Activated naive CD8-positive, alpha-beta T cell treated with anti-CD3 and anti-CD28 coated beads, Interleukin-2, amount 10 ng/mL, durations not matched to agents 7 days and 5 days (primary cell): ENCODE measurements at regions not wholly inside any gene's neighbourhood (a gene's known extent, or its start where the extent isn't known, plus 50 kb on each side); places are given as distances from the start of the nearest gene placed in this dataset.
"Not testable (repeated sequence)": the region's sequence is repeated elsewhere in the genome, so short reads cannot be mapped to it uniquely, and the experiment has no call there.

ENCODE experiments used
- ATAC-seq: fragments of 150-1000 bp; cut with Tn5 transposase; one replicate; pipeline ENCODE4 v1.10.0; 2021; ENCODE audit warnings: low read depth, moderate library complexity
- POLR2A ChIA-PET: fragments of 350-600 bp; sonication (Branson Sonifier 250); formaldehyde crosslinking; loops from one replicate; lab custom pipeline; 2021; ENCODE audit warnings: antibody characterized with exemption; lab: Charles Lee
- DNase-seq: peaks from one replicate; pipeline ENCODE4 v3.0.0; 2021
- H3K27ac Mint-ChIP-seq: one replicate; pipeline ENCODE4 v1.8.0; 2022; ENCODE audit warnings: mild to moderate bottlenecking, mixed read lengths
- H3K27me3 Mint-ChIP-seq: one replicate; pipeline ENCODE4 v1.8.0; 2022; ENCODE audit warnings: mild to moderate bottlenecking, moderate library complexity, mixed read lengths
- H3K36me3 Mint-ChIP-seq: one replicate; pipeline ENCODE4 v1.8.0; 2021; ENCODE audit warnings: mild to moderate bottlenecking, mixed read lengths
- H3K4me1 Mint-ChIP-seq: one replicate; pipeline ENCODE4 v1.8.0; 2021; ENCODE audit warnings: mixed read lengths
- H3K4me3 Mint-ChIP-seq: one replicate; pipeline ENCODE4 v1.8.0; 2022; ENCODE audit warnings: mild to moderate bottlenecking, moderate library complexity, mixed read lengths
- H3K9me3 Mint-ChIP-seq: one replicate; pipeline ENCODE4 v1.8.0; 2021; ENCODE audit warnings: mixed read lengths

DNA sequence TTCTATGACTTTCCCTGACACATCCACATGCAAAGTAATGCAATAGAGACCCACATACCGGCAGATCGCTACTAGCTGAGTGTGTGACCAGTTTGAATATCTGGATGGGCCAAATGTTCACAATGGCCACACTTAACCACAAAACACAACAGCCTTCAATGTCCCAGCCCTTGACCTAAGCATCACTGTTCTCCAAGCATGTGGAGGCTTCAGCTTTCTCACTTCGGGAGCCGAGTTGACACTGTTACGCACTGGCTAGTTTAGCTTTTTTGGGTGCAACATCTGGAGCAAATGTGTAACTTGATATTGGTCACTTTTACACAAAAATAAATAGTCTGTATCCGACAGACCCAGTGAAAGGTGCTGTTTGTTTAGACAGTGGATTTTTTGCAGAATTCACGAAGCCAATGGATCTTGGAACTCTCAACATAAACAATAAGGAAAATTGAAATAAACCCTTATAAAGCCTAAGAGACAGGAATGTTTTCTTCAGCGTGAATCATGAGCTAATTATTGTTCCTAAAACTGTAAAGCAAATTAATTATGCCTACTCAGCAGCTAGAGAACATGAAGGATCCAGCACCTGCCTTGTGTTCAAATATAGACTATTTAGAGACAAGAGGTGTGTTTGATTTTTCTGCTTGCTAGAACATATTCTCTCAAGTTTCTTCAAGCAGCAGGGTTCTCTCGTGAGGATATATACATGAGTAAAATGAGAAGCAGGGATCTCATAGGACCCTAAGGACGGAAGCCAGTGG lies 117.6 kb upstream of the JCAD start:
- no peaks in the 10 kb centered on the region for H3K4me1 Mint-ChIP-seq
- no peak overlapping the region for H3K27ac Mint-ChIP-seq
- POLR2A ChIA-PET, result no interaction called here
- no peaks in the 10 kb centered on the region for H3K9me3 Mint-ChIP-seq
- H3K27me3 Mint-ChIP-seq, result peaks cover 28% of the 10 kb centered on the region
- ATAC-seq (no peak), DNase-seq (no peak)
- no peak overlapping the region for H3K4me3 Mint-ChIP-seq
- H3K36me3 Mint-ChIP-seq, result no peaks in the 10 kb centered on the region

DNA sequence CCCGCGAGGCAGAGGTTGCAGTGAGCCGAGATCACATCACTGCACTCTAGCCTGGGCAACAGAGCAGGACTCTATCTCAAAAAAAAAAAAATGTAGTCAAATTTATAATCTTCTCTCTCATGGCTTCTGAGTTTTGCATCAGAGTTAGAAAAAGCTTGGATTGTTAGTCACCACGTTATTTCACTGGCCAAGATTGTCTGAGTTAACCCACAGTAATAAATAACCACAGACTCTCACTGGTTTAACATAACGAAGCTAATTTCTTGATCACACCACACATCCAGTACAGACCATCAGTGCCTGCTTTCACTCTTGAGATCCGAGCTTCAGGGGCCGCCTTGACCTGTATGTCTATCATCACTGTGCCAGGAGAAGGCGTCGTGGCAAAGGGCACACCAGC lies 116.8 kb upstream of the JCAD start:
- peaks cover under 1% of the 10 kb centered on the region for H3K4me1 Mint-ChIP-seq
- H3K36me3 Mint-ChIP-seq, result no peaks in the 10 kb centered on the region
- POLR2A ChIA-PET, result no interaction called here
- DNase-seq (no peak), ATAC-seq (no peak)
- no peaks in the 10 kb centered on the region for H3K9me3 Mint-ChIP-seq
- H3K4me3 Mint-ChIP-seq, result no peak overlapping the region
- no peak overlapping the region for H3K27ac Mint-ChIP-seq
- H3K27me3 Mint-ChIP-seq, result peaks cover 33% of the 10 kb centered on the region

DNA sequence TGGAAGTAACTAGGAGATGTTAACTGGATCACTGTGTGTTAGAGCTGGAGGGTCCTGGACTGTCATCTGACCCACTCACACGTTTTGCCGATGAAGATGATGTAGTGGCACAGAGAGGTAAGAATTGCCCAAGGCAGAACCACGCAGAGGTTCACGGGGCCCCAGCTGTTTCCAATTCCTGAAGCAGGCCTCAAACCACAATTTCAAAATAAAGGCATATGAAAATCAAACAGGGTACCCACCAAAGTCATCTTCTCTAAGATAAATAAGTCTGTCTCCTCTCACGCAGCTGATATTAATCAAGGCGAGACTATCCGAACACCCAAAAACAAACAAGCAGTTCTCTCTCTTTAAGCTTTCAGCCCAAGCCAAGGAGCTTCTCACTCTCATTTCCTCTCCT lies 113.3 kb upstream of the JCAD start:
- no peak overlapping the region for H3K4me3 Mint-ChIP-seq
- peaks cover 24% of the 10 kb centered on the region for H3K27me3 Mint-ChIP-seq
- H3K4me1 Mint-ChIP-seq, result peaks cover 2% of the 10 kb centered on the region
- no peak for ATAC-seq
- H3K36me3 Mint-ChIP-seq, result no peaks in the 10 kb centered on the region
- no peak for DNase-seq
- no peaks in the 10 kb centered on the region for H3K9me3 Mint-ChIP-seq
- H3K27ac Mint-ChIP-seq, result no peak overlapping the region
- POLR2A ChIA-PET, result no interaction called here

DNA sequence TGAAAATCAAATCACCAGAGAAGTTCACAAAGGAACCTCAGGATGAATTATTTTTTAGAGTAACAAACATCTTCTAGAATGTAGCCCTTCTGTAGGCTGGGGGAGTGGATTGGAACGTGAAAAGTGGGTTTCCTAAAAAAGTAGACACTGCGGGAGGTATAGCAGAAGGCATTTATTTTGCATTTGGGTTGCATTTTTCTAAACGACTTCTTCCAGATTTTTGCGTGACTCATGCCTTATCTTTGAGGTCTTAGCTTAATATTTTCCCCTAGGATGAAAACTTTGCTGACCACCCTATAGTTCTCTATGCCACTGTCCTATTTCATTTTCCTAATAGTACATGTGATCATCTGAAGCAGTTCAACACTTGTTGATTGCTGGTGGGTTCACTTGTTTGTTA lies 112.7 kb upstream of the JCAD start:
- ATAC-seq (no peak), DNase-seq (no peak)
- Mint-ChIP-seq H3K4me1 (peaks cover 2% of the 10 kb centered on the region), H3K36me3 (no peaks in the 10 kb centered on the region), H3K9me3 (no peaks in the 10 kb centered on the region), H3K27me3 (peaks cover 22% of the 10 kb centered on the region), H3K4me3 (no peak overlapping the region), H3K27ac (no peak overlapping the region)
- POLR2A ChIA-PET, result no interaction called here

DNA sequence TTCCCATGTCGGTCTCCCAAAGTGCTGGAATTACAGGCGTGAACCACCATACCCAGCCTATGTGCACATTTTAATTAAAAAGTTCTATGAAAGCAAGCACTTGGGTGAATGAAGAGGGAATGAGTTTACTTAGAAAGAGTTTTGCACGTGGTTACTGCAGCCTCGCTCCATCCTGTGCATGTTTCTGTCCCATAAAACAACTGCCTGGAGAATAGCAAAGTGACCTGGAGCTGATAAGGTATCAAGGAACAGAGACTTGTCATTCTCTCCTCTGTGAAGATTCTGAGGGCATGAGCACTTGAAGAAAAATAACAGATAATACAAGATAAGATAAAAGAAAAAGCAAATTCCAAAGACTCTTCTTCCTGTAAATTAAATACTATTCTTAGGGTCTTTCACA lies 112.2 kb upstream of the JCAD start:
- Mint-ChIP-seq H3K27me3 (peaks cover 22% of the 10 kb centered on the region), H3K4me3 (no peak overlapping the region), H3K27ac (no peak overlapping the region), H3K36me3 (no peaks in the 10 kb centered on the region), H3K9me3 (no peaks in the 10 kb centered on the region), H3K4me1 (peaks cover 2% of the 10 kb centered on the region)
- DNase-seq, result no peak
- ATAC-seq, result no peak
- POLR2A ChIA-PET, result no interaction called here

DNA sequence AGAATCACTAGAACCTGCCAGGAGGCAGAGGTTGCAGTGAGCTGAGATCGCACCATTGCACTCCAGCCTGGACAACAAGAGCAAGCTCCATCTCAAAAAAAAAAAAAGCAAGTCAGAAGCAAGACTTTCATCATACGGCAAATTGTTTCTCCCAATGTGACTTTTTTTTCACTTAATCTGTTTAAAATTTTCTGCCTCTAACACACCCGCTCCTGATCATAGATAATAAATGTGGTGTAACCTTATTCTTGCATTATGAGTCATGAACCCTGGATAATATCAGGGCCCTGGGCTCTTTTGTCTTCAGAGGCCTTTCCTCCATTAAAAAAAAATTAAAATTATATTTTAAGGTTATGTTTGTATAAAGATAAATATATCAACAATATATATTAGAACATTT lies 111.4 kb upstream of the JCAD start:
- no peaks in the 10 kb centered on the region for H3K36me3 Mint-ChIP-seq
- POLR2A ChIA-PET, result no interaction called here
- no peaks in the 10 kb centered on the region for H3K9me3 Mint-ChIP-seq
- ATAC-seq (no peak), DNase-seq (no peak)
- peaks cover 2% of the 10 kb centered on the region for H3K4me1 Mint-ChIP-seq
- no peak overlapping the region for H3K4me3 Mint-ChIP-seq
- H3K27me3 Mint-ChIP-seq, result peaks cover 27% of the 10 kb centered on the region
- H3K27ac Mint-ChIP-seq, result no peak overlapping the region

DNA sequence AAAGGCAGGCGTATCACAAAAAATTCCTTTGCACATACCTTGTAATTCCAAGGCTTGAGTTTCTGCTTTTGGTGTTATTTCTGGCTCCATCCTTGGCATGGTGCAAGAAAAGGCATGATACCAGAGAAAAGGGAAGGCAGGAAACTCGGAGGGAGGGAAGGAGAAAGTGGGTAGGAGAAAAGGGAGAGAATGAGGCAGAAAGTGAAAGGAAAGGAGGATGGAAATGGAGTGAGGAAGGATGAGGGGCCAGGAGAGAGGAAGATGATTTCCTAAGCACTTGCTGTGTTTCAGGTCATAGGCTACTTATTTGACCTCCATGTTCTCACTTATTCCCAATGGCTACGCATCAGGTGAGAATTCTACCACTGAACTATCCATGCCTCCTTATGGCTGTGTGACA lies 110.8 kb upstream of the JCAD start:
- POLR2A ChIA-PET, result no interaction called here
- Mint-ChIP-seq H3K27ac (no peak overlapping the region), H3K4me1 (peaks cover 2% of the 10 kb centered on the region), H3K36me3 (no peaks in the 10 kb centered on the region), H3K27me3 (peaks cover 30% of the 10 kb centered on the region), H3K4me3 (no peak overlapping the region), H3K9me3 (no peaks in the 10 kb centered on the region)
- DNase-seq (no peak), ATAC-seq (no peak)

DNA sequence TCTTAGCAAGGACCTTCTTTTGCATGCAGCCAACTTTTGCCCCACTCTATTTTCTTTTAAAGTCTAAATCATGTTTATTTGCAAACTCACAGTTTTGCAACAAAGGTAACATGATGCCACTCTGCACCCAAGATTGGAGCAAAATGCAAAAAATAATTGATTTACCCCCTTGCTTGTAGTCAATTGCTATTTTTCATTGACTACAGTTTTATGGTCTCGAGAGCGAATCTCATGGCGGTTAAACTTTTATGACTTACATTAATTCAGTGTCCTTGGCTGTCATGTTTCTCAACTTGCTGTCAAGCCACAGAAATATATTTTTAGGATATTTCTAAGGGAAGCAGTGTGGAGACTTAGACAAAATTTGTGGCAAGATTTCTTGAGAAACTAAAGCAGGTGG lies 110.0 kb upstream of the JCAD start:
- DNase-seq (no peak), ATAC-seq (no peak)
- Mint-ChIP-seq H3K4me3 (no peak overlapping the region), H3K27ac (no peak overlapping the region), H3K4me1 (peaks cover 2% of the 10 kb centered on the region), H3K36me3 (no peaks in the 10 kb centered on the region), H3K27me3 (peaks cover 32% of the 10 kb centered on the region), H3K9me3 (no peaks in the 10 kb centered on the region)
- POLR2A ChIA-PET, result no interaction called here

DNA sequence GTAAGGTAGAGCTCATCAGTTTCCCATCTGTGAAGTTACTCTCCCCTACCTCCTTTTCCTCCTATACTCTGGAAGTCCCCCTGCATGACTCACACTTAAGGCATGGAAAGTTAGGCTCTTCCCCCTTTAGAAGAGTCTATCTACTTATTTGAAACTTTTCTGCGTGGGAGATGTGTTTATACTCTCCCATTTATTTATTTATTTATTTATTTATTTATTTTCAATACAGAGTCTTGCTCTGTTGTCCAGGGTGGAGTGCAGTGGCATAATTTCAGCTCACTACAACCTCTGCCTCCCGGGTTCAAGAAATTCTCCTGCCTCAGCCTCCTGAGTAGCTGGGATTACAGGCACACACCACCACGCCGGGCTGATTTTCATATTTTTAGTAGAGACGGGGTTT lies 107.5 kb upstream of the JCAD start:
- no peak for ATAC-seq
- no peaks in the 10 kb centered on the region for H3K36me3 Mint-ChIP-seq
- H3K27me3 Mint-ChIP-seq, result peaks cover 36% of the 10 kb centered on the region
- no peaks in the 10 kb centered on the region for H3K9me3 Mint-ChIP-seq
- POLR2A ChIA-PET, result no interaction called here
- H3K27ac Mint-ChIP-seq, result no peak overlapping the region
- DNase-seq, result no peak
- no peak overlapping the region for H3K4me3 Mint-ChIP-seq
- peaks cover 8% of the 10 kb centered on the region for H3K4me1 Mint-ChIP-seq

DNA sequence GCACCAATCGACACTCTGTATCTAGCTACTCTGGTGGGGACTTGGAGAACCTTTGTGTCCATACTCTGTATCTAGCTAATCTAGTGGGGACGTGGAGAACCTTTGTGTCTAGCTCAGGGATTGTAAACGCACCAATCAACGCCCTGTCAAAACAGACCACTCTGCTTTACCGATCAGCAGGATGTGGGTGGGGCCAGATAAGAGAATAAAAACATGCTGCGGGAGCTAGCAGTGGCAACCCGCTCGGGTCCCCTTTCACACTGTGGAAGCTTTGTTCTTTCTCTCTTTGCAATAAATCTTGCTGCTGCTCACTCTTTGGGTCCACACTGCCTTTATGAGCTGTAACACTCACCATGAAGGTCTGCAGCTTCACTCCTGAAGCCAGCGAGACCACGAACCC lies 104.0 kb upstream of the JCAD start:
- H3K36me3 Mint-ChIP-seq, H3K27ac Mint-ChIP-seq, H3K9me3 Mint-ChIP-seq, DNase-seq, H3K4me1 Mint-ChIP-seq, POLR2A ChIA-PET, ATAC-seq: not testable (repeated sequence)
- peak overlapping the region; percentile 76 for H3K4me3 Mint-ChIP-seq
- H3K27me3 Mint-ChIP-seq, result peaks cover 40% of the 10 kb centered on the region

DNA sequence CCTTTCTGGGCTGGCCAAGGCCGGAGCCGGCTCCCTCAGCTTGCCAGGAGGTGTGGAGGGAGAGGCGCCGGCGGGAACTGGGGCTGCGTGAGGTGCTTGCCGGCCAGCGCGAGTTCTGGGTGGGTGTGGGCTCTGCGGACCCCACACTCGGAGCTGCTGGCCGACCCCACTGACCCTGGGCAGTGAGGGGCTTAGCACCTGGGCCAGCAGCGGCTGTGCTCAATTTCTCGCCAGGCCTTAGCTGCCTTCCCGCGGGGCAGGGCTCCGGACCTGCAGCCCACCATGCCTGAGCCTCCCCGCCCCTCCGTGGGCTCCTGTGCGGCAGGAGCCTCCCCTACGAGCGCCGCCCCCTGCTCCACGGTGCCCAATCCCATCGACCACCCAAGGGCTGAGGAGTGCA lies 103.4 kb upstream of the JCAD start:
- H3K4me1 Mint-ChIP-seq, POLR2A ChIA-PET: not testable (repeated sequence)
- H3K27me3 Mint-ChIP-seq, result peaks cover 41% of the 10 kb centered on the region

DNA sequence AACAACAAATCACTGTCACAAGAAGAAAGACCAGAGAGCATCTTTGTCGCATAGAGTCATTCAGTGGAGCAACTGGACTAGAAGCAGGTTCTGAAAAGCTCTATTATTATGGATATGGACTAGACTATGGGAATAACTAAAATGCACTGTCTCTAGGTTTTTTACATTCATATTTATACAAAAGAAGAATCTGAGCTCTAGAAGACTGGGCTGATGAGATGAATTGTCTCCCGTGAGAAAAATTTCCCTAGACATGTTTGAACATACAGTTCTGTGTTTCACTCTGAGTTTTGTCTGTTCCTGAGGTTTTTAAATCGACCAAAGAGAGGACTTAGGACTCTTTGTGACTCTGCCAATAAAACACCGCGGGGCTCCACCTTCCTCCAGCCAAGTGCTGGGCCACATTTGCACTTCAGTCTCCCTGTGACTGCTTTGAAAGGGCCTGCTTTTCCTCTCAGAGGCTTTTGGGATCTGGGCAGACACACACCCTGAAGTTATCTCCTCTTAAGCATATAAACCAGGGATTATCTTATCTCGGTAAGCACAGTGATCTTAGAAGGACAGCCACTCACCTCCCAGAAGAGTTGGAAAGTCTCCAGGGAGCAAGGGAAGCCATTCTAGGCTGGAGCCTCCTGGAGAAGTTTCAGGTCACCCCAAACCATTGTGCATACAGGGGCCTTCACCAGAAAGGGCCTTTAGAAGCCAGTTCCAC lies 101.0 kb upstream of the JCAD start:
- no peaks in the 10 kb centered on the region for H3K9me3 Mint-ChIP-seq
- H3K27ac Mint-ChIP-seq, result no peak overlapping the region
- POLR2A ChIA-PET, result no interaction called here
- no peak for ATAC-seq
- no peaks in the 10 kb centered on the region for H3K36me3 Mint-ChIP-seq
- no peak overlapping the region for H3K4me3 Mint-ChIP-seq
- H3K4me1 Mint-ChIP-seq, result peaks cover 7% of the 10 kb centered on the region
- H3K27me3 Mint-ChIP-seq, result peaks cover 38% of the 10 kb centered on the region
- DNase-seq, result no peak

More for the DNA sequence above, 103.4 kb upstream of the JCAD start:
- not testable (repeated sequence) for DNase-seq, H3K4me3 Mint-ChIP-seq, H3K27ac Mint-ChIP-seq, H3K9me3 Mint-ChIP-seq, ATAC-seq, H3K36me3 Mint-ChIP-seq

DNA sequence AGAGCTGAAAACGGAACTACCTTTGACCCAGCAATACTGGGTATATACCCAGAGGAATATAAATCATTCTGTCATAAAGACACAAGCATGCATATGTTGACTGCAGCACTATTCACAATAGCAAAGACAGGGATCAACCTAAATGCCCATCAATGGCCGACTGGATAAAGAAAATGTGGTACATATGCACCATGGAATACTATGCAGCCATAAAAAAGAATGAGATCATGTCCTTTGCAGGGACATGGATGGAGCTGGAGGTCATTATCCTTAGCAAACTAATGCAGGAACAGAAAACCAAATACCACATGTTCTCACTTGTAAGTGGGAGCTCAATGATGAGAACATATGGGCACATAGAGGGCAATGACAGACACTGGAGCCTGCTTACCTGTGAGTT lies 100.2 kb upstream of the JCAD start:
- H3K4me3 Mint-ChIP-seq, H3K27ac Mint-ChIP-seq, POLR2A ChIA-PET, H3K9me3 Mint-ChIP-seq, ATAC-seq, H3K4me1 Mint-ChIP-seq, DNase-seq, H3K36me3 Mint-ChIP-seq: not testable (repeated sequence)
- H3K27me3 Mint-ChIP-seq, result peaks cover 32% of the 10 kb centered on the region

DNA sequence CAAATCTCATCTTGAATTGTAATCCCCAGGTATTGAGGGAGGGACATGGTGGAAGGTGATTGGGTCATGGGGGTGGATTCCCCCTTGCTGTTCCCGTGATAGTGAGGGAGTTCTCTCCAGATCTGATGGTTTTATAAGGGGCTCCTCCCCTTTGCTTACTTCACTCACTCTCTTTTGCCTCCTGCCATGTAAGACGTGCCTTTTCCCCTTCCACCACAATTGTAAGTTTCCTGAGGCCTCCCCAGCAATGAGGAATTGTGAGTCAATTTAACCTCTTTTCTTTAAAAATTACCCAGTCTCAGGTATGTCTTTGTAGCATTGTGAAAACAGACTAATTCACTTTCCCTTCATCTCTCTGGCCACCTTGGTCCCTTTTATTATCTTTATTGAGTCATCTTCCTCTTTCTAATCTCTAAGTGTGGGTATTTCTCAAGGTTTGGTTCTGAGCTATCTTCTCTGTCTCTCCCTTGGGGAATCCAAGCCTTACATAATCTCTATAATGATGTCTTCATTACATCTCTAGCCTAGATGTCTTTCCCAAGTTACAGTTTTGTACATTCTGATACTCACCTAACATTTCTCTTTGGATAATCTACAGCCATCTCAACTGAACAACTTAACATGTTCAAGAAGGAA lies 99.1 kb upstream of the JCAD start:
- ATAC-seq (no peak), DNase-seq (no peak)
- Mint-ChIP-seq H3K27ac (no peak overlapping the region), H3K36me3 (no peaks in the 10 kb centered on the region), H3K4me1 (peaks cover 5% of the 10 kb centered on the region), H3K9me3 (peaks cover 2% of the 10 kb centered on the region), H3K4me3 (no peak overlapping the region), H3K27me3 (peaks cover 25% of the 10 kb centered on the region)
- POLR2A ChIA-PET, result no interaction called here
